Rectal smooth muscle tissue (tissue), 1 donor: ENCODE measurements at regions not wholly inside any gene's neighbourhood (a gene's known extent, or its start where the extent isn't known, plus 50 kb on each side); places are given as distances from the start of the nearest gene placed in this dataset.
"Not testable (repeated sequence)": the region's sequence is repeated elsewhere in the genome, so short reads cannot be mapped to it uniquely, and the experiment has no call there.

Source experiments
- H3K27ac ChIP-seq: one replicate; pipeline ENCODE4 v1.7.0; 2013; ENCODE audit warnings: low read depth, low read length, inconsistent platforms
- H3K27me3 ChIP-seq: one replicate; pipeline ENCODE4 v1.7.0; 2013; ENCODE audit warnings: low read length; ENCODE audit not compliant: control insufficient read depth, insufficient read depth
- H3K36me3 ChIP-seq: one replicate; pipeline ENCODE4 v1.7.0; 2013; ENCODE audit warnings: low read length; ENCODE audit not compliant: control insufficient read depth, insufficient read depth
- H3K4me1 ChIP-seq: one replicate; pipeline ENCODE4 v1.7.0; 2013; ENCODE audit warnings: low read length; ENCODE audit not compliant: control insufficient read depth, insufficient read depth
- H3K4me3 ChIP-seq: one replicate; pipeline ENCODE4 v1.7.0; 2013; ENCODE audit warnings: low read length
- H3K9ac ChIP-seq: one replicate; pipeline ENCODE4 v1.7.0; 2013; ENCODE audit warnings: low read length

GRCh38 chr6:159538031-159538430 is 155.0 kb downstream of the SOD2 start:
- H3K27me3 ChIP-seq, H3K9ac ChIP-seq, H3K36me3 ChIP-seq, H3K4me3 ChIP-seq, H3K4me1 ChIP-seq, H3K27ac ChIP-seq: not testable (repeated sequence)

- Histone ChIP-seq H3K36me3 (no peaks in the 10 kb centered on the region), H3K4me1 (no peaks in the 10 kb centered on the region), H3K9ac (no peak overlapping the region), H3K27ac (no peak overlapping the region), H3K27me3 (no peaks in the 10 kb centered on the region), H3K4me3 (no peak overlapping the region)
Measured at GRCh38 chr6:159535656-159536350, 157.2 kb downstream of the SOD2 start.

GRCh38 chr6:159533568-159533967 is 159.5 kb downstream of the SOD2 start:
- Histone ChIP-seq H3K4me1 (no peaks in the 10 kb centered on the region), H3K4me3 (no peak overlapping the region), H3K27ac (no peak overlapping the region), H3K9ac (no peak overlapping the region), H3K27me3 (no peaks in the 10 kb centered on the region), H3K36me3 (no peaks in the 10 kb centered on the region)

GRCh38 chr6:159533016-159533415 is 160.0 kb downstream of the SOD2 start:
- Histone ChIP-seq H3K4me1 (no peaks in the 10 kb centered on the region), H3K27ac (no peak overlapping the region), H3K4me3 (no peak overlapping the region), H3K27me3 (no peaks in the 10 kb centered on the region), H3K9ac (no peak overlapping the region), H3K36me3 (no peaks in the 10 kb centered on the region)

GRCh38 chr6:159532155-159532554 is 160.9 kb downstream of the SOD2 start:
- no peaks in the 10 kb centered on the region for H3K27me3 ChIP-seq
- H3K36me3 ChIP-seq: no peaks in the 10 kb centered on the region
- no peak overlapping the region for H3K27ac ChIP-seq
- no peak overlapping the region for H3K4me3 ChIP-seq
- H3K4me1 ChIP-seq: no peaks in the 10 kb centered on the region
- H3K9ac ChIP-seq: no peak overlapping the region

- Histone ChIP-seq H3K9ac (no peak overlapping the region), H3K27me3 (no peaks in the 10 kb centered on the region), H3K27ac (no peak overlapping the region), H3K4me1 (no peaks in the 10 kb centered on the region), H3K36me3 (no peaks in the 10 kb centered on the region), H3K4me3 (no peak overlapping the region)
Measured at GRCh38 chr6:159529934-159530333, 163.1 kb downstream of the SOD2 start.

GRCh38 chr6:159527351-159527750 is 165.7 kb downstream of the SOD2 start:
- Histone ChIP-seq H3K9ac (no peak overlapping the region), H3K4me1 (no peaks in the 10 kb centered on the region), H3K27me3 (no peaks in the 10 kb centered on the region), H3K27ac (no peak overlapping the region), H3K4me3 (no peak overlapping the region), H3K36me3 (no peaks in the 10 kb centered on the region)

- H3K9ac ChIP-seq: no peak overlapping the region
- H3K27me3 ChIP-seq: no peaks in the 10 kb centered on the region
Measured at GRCh38 chr6:159525445-159526025, 167.5 kb downstream of the SOD2 start.

GRCh38 chr6:159522877-159523547 is 170.0 kb downstream of the SOD2 start:
- no peaks in the 10 kb centered on the region for H3K27me3 ChIP-seq
- H3K27ac ChIP-seq: no peak overlapping the region
- H3K9ac ChIP-seq: no peak overlapping the region
- no peaks in the 10 kb centered on the region for H3K36me3 ChIP-seq
- H3K4me3 ChIP-seq: no peak overlapping the region
- H3K4me1 ChIP-seq: no peaks in the 10 kb centered on the region

More at GRCh38 chr6:159525445-159526025, 167.5 kb downstream of the SOD2 start:
- H3K4me1 ChIP-seq: no peaks in the 10 kb centered on the region
- H3K4me3 ChIP-seq: no peak overlapping the region
- no peaks in the 10 kb centered on the region for H3K36me3 ChIP-seq
- H3K27ac ChIP-seq: no peak overlapping the region

- Histone ChIP-seq H3K27ac (no peak overlapping the region), H3K27me3 (no peaks in the 10 kb centered on the region), H3K4me1 (no peaks in the 10 kb centered on the region), H3K36me3 (no peaks in the 10 kb centered on the region), H3K4me3 (no peak overlapping the region), H3K9ac (no peak overlapping the region)
Measured at GRCh38 chr6:159521962-159522361, 171.1 kb downstream of the SOD2 start.

GRCh38 chr6:159520002-159520401 is 173.0 kb downstream of the SOD2 start:
- Histone ChIP-seq H3K4me1 (no peaks in the 10 kb centered on the region), H3K36me3 (no peaks in the 10 kb centered on the region), H3K27me3 (no peaks in the 10 kb centered on the region), H3K27ac (no peak overlapping the region), H3K9ac (no peak overlapping the region), H3K4me3 (no peak overlapping the region)

- not testable (repeated sequence) for H3K27ac ChIP-seq, H3K4me3 ChIP-seq, H3K36me3 ChIP-seq, H3K4me1 ChIP-seq, H3K9ac ChIP-seq, H3K27me3 ChIP-seq
Measured at GRCh38 chr6:159515811-159516210, 177.2 kb downstream of the SOD2 start.

- H3K27me3 ChIP-seq: no peaks in the 10 kb centered on the region
- no peak overlapping the region for H3K4me3 ChIP-seq
- H3K9ac ChIP-seq: no peak overlapping the region
- no peaks in the 10 kb centered on the region for H3K36me3 ChIP-seq
- H3K4me1 ChIP-seq: no peaks in the 10 kb centered on the region
- no peak overlapping the region for H3K27ac ChIP-seq
Measured at GRCh38 chr6:159513914-159514313, 179.1 kb downstream of the SOD2 start.
